ENCODE measurements at regions not wholly inside any gene's neighbourhood (a gene's known extent, or its start where the extent isn't known, plus 50 kb on each side); places are given as distances from the start of the nearest gene placed in this dataset.

GRCh38 chr18:22639026-22639463 is 221.3 kb upstream of the CTAGE1 start:
- Histone ChIP-seq H3K4me2 (replicated peaks; ENCODE audit: extremely low read depth, low read length, poor library complexity, severe bottlenecking) (no peak overlapping the region), H3K9ac (ENCODE audit: insufficient read depth, low read length, poor library complexity, severe bottlenecking) (no peak overlapping the region), H4K20me1 (ENCODE audit: insufficient read depth, low read length) (no peaks in the 10 kb centered on the region), H3K27me3 (ENCODE audit: control insufficient read depth in 2 of 2, insufficient read depth in 2 of 2, low read length in 2 of 2) (no peaks in the 10 kb centered on the region), H2AFZ (ENCODE audit: insufficient read depth, low read depth, low read length, poor library complexity, severe bottlenecking) (no peak overlapping the region), H3K79me2 (ENCODE audit: insufficient read depth, low read length) (no peaks in the 10 kb centered on the region), H3K4me1 (ENCODE audit: control insufficient read depth in 1 of 2, insufficient read depth in 2 of 2, low read length in 2 of 2) (no peaks in the 10 kb centered on the region), H3K4me3 (replicated peaks in 1 of 3; ENCODE audit: low read depth in 2 of 3, low read length in 3 of 3) (no peak overlapping the region), H3K9me3 (replicated peaks in 1 of 2; ENCODE audit: control insufficient read depth in 1 of 2, insufficient read depth in 1 of 2, low read length in 2 of 2) (peaks cover 8 to 18% of the 10 kb centered on the region in 2 donors), H3K27ac (ENCODE audit: low read depth in 1 of 2, low read length in 2 of 2) (no peak overlapping the region), H3K36me3 (replicated peaks in 1 of 2; ENCODE audit: control insufficient read depth in 1 of 2, insufficient read depth in 2 of 2, low read length in 2 of 2) (no peaks in the 10 kb centered on the region)
- H3K9me3 Mint-ChIP-seq = peaks cover 0 to 28% (median 6%) of the 10 kb centered on the region in 7 donors
- TF ChIP-seq CTCF (IDR thresholded peaks at IDR 0.05) = no peak
- intact Hi-C loops (cut with micrococcal nuclease) = no loop called here
- H3K27ac Mint-ChIP-seq = no peak overlapping the region
- H3K36me3 Mint-ChIP-seq = no peaks in the 10 kb centered on the region
- 55% methylated on average over 2 of the region's 2 CpGs for WGBS (ENCODE audit: insufficient coverage)
- DNase-seq = no peak
- peaks cover 0 to 2% (median 1%) of the 10 kb centered on the region in 3 donors for H3K27me3 Mint-ChIP-seq (ENCODE audit: low read depth in 3 of 3)
- H3K4me3 Mint-ChIP-seq = no peak overlapping the region
- H3K4me1 Mint-ChIP-seq = no peaks in the 10 kb centered on the region

GRCh38 chr18:22639561-22639960 is 221.8 kb upstream of the CTAGE1 start:
- Histone ChIP-seq H4K20me1 (ENCODE audit: insufficient read depth, low read length) (no peaks in the 10 kb centered on the region), H3K9ac (ENCODE audit: insufficient read depth, low read length, poor library complexity, severe bottlenecking) (no peak overlapping the region), H3K79me2 (ENCODE audit: insufficient read depth, low read length) (no peaks in the 10 kb centered on the region), H2AFZ (ENCODE audit: insufficient read depth, low read depth, low read length, poor library complexity, severe bottlenecking) (no peak overlapping the region), H3K27me3 (ENCODE audit: control insufficient read depth in 2 of 2, insufficient read depth in 2 of 2, low read length in 2 of 2) (no peaks in the 10 kb centered on the region), H3K36me3 (replicated peaks in 1 of 2; ENCODE audit: control insufficient read depth in 1 of 2, insufficient read depth in 2 of 2, low read length in 2 of 2) (no peaks in the 10 kb centered on the region), H3K4me1 (ENCODE audit: control insufficient read depth in 1 of 2, insufficient read depth in 2 of 2, low read length in 2 of 2) (no peaks in the 10 kb centered on the region), H3K4me3 (replicated peaks in 1 of 3; ENCODE audit: low read depth in 2 of 3, low read length in 3 of 3) (no peak overlapping the region), H3K4me2 (replicated peaks; ENCODE audit: extremely low read depth, low read length, poor library complexity, severe bottlenecking) (no peak overlapping the region), H3K9me3 (replicated peaks in 1 of 2; ENCODE audit: control insufficient read depth in 1 of 2, insufficient read depth in 1 of 2, low read length in 2 of 2) (peaks cover 8 to 18% of the 10 kb centered on the region in 2 donors), H3K27ac (ENCODE audit: low read depth in 1 of 2, low read length in 2 of 2) (no peak overlapping the region)
- no peak for DNase-seq
- H3K36me3 Mint-ChIP-seq = no peaks in the 10 kb centered on the region
- no peak for TF ChIP-seq CTCF (IDR thresholded peaks at IDR 0.05)
- peaks cover 0 to 2% (median 1%) of the 10 kb centered on the region in 3 donors for H3K27me3 Mint-ChIP-seq (ENCODE audit: low read depth in 3 of 3)
- peaks cover 0 to 26% (median 6%) of the 10 kb centered on the region in 7 donors for H3K9me3 Mint-ChIP-seq
- no peak overlapping the region for H3K4me3 Mint-ChIP-seq
- no peaks in the 10 kb centered on the region for H3K4me1 Mint-ChIP-seq
- WGBS (ENCODE audit: insufficient coverage) = no CpG with 5 or more reads among the region's 10 CpGs
- intact Hi-C loops (cut with micrococcal nuclease) = no loop called here
- H3K27ac Mint-ChIP-seq = no peak overlapping the region

Data from CD14-positive monocyte (primary cell).